PFSK-1 (cell line): ENCODE measurements at regions not wholly inside any gene's neighbourhood (a gene's known extent, or its start where the extent isn't known, plus 50 kb on each side); places are given as distances from the start of the nearest gene placed in this dataset.

Source experiments
- FOXP2 ChIP-seq: optimal IDR thresholded peaks from 2 replicates; pipeline ENCODE3; 2011; ENCODE audit warnings: borderline replicate concordance, control low read depth, inconsistent platforms; ENCODE audit not compliant: insufficient read depth; ENCODE audit errors: extremely low read length, extremely low read depth
- POLR2AphosphoS5 ChIP-seq: IDR thresholded peaks from 2 replicates; pipeline ENCODE4 v1.6.1; 2012; ENCODE audit warnings: low read depth, mild to moderate bottlenecking, control low read depth, low read length, moderate library complexity
- SIN3A ChIP-seq: IDR thresholded peaks from 2 replicates; pipeline ENCODE4 v1.6.1; 2012; ENCODE audit warnings: mild to moderate bottlenecking, low read length, moderate library complexity, borderline replicate concordance; ENCODE audit not compliant: insufficient read depth
- TAF1 ChIP-seq: IDR thresholded peaks from 2 replicates; pipeline ENCODE4 v1.6.1; 2012; ENCODE audit warnings: low read length, control low read depth, borderline replicate concordance; ENCODE audit not compliant: insufficient read depth
- TF ChIP-seq, protein P1 (sequence below), 2 experiments: IDR thresholded peaks; 2 replicates each; pipeline versions ENCODE4 v1.6.1 to v1.8.0; 2011 to 2012; ENCODE audit warnings: low read depth in 2 of 2, low read length in 2 of 2, control low read depth in 1 of 2, inconsistent platforms in 1 of 2, mild to moderate bottlenecking in 1 of 2, moderate library complexity in 1 of 2; ENCODE audit not compliant: insufficient read depth in 1 of 2

DNA sequence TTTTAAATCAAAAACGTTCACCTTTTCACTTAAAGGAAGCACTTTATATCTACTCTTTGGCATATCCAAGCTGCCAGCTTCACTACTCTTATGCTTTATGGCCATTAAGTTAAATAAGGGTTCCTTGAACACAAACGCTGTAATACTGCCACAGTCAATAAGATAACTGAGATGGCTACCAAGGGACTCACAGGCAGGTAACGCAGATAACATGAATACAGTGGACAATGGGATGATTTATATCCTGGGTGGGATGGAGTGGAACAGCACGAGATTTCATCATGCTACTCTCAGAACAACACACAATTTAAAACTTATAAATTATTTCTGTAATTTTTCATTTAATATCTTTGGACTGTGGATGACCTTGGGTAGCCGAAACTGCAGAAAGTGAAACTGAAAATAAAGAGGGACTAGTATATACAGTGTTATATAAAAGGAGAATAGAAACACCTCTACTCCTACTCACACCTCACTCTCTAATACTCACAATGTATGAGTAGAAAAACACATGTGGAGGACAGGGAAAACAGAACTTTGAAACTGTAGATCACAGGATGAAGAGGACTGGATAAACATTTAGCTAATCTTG lies 367.3 kb downstream of the C12orf50 start:
- TF ChIP-seq, protein P1, sequence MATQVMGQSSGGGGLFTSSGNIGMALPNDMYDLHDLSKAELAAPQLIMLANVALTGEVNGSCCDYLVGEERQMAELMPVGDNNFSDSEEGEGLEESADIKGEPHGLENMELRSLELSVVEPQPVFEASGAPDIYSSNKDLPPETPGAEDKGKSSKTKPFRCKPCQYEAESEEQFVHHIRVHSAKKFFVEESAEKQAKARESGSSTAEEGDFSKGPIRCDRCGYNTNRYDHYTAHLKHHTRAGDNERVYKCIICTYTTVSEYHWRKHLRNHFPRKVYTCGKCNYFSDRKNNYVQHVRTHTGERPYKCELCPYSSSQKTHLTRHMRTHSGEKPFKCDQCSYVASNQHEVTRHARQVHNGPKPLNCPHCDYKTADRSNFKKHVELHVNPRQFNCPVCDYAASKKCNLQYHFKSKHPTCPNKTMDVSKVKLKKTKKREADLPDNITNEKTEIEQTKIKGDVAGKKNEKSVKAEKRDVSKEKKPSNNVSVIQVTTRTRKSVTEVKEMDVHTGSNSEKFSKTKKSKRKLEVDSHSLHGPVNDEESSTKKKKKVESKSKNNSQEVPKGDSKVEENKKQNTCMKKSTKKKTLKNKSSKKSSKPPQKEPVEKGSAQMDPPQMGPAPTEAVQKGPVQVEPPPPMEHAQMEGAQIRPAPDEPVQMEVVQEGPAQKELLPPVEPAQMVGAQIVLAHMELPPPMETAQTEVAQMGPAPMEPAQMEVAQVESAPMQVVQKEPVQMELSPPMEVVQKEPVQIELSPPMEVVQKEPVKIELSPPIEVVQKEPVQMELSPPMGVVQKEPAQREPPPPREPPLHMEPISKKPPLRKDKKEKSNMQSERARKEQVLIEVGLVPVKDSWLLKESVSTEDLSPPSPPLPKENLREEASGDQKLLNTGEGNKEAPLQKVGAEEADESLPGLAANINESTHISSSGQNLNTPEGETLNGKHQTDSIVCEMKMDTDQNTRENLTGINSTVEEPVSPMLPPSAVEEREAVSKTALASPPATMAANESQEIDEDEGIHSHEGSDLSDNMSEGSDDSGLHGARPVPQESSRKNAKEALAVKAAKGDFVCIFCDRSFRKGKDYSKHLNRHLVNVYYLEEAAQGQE (IDR thresholded peaks at IDR 0.05; ENCODE audit: insufficient read depth in 1 of 2, low read depth in 2 of 2, low read length in 2 of 2), result no peak

DNA sequence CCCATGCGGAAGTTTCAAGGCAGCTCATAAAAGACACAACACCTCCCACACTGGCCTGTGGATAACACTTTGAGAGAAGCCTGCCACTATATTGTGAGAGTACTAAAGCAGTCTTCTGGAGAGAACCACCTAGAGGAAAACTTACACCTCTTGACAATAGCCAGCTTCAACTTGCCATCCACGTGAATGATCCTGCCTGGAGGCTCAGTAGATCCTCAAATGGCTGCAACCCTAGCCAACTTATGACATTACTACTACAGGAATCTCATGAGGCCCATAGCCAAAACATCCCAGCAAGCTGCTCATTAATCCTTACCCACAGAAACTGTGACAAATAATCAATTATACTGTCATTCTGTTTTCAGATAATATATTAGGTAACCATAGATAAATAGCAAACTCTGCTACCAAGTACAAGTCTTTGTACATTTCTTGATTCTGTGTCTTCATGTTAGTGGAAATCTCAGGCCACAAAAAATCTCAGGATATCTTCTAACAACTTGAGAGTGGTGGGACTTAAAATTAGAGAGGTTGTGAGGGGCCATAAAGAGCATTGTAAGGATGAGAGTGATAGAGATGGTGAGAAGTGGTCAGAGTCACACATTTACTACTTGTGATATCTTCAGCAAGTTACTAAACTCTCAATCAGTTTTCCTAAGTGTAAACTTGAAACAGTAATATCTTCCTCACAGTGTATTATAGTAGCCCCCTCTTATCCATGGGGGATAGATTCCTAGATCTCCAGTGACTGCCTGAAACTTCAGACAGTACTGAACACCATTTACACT lies 368.0 kb downstream of the C12orf50 start:
- TF ChIP-seq, protein P1 (IDR thresholded peaks at IDR 0.05; ENCODE audit: insufficient read depth in 1 of 2, low read depth in 2 of 2, low read length in 2 of 2), result no peak
- TF ChIP-seq FOXP2 (no peak), TAF1 (no peak), SIN3A (no peak), POLR2AphosphoS5 (no peak)

DNA sequence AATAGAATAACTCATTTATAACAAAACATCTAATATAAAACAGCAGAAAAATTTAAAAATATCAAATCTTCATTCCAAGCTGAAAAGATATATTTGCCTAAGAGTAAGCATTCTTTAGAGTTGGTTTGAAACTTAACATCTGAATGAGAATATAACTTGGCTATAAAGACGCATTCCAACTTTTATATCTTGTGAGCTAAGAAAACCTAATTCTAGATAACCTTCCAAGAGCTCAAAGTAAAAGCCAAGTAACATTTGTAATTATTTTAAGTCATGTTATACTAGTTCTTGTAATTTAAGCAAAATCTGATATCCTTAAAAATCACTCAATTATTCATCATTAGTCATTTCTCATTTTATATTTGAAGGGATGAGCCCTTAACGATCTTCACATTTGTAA lies 368.9 kb downstream of the C12orf50 start:
- no peak for TF ChIP-seq TAF1
- TF ChIP-seq SIN3A, result no peak
- TF ChIP-seq POLR2AphosphoS5, result no peak
- no peak for TF ChIP-seq FOXP2
- TF ChIP-seq, protein P1 (IDR thresholded peaks at IDR 0.05; ENCODE audit: insufficient read depth in 1 of 2, low read depth in 2 of 2, low read length in 2 of 2), result no peak

DNA sequence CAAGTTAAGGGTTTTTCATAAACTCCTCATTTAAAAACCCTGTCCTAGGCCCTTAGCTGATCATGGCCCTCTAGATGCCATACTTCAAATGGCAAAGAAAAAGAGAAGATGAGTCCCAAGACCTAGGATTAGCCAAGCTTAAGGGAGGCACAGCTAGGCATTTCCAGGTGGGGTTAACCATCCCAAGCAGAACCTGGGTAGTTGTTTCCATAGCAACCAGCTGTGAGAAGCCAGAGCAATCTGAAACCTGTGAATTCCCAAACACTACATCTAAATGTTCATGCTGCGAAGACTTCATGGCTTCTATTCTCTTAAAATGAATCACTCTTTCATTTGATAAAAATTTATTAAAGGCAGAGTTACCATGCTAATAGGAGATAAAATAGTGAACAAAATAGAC lies 372.9 kb downstream of the C12orf50 start:
- TF ChIP-seq, protein P1 (IDR thresholded peaks at IDR 0.05; ENCODE audit: insufficient read depth in 1 of 2, low read depth in 2 of 2, low read length in 2 of 2), result no peak
- TF ChIP-seq FOXP2 (no peak), TAF1 (no peak), POLR2AphosphoS5 (no peak), SIN3A (no peak)
